Fibroblast of lung (primary cell): ENCODE measurements at regions not wholly inside any gene's neighbourhood (a gene's known extent, or its start where the extent isn't known, plus 50 kb on each side); places are given as distances from the start of the nearest gene placed in this dataset.

Experiments used
- CTCF ChIP-seq, 2 donors: IDR thresholded peaks in 1 of 2; conservative IDR thresholded peaks in 1 of 2; 1 replicate in 1 of 2; 2 replicates in 1 of 2; pipeline ENCODE4 v1.5.1; 2011 to 2012; ENCODE audit warnings: low read length in 2 of 2, control low read depth in 1 of 2, inconsistent platforms in 1 of 2, low read depth in 1 of 2, mild to moderate bottlenecking in 1 of 2
- EZH2 ChIP-seq: IDR thresholded peaks from 2 replicates; pipeline ENCODE4 v1.5.1; 2012; ENCODE audit warnings: low read length, control low read depth, mild to moderate bottlenecking; ENCODE audit errors: missing control alignments

GRCh38 chr19:28367146-28367545 lies 845.8 kb downstream of the UQCRFS1 start:
- no peak for TF ChIP-seq CTCF (conservative IDR thresholded peaks at IDR 0.05 in 1 of 2, IDR thresholded peaks at IDR 0.05 in 1 of 2; ENCODE audit: low read depth in 1 of 2, low read length in 2 of 2)
- no peak for TF ChIP-seq EZH2
